ENCODE measurements at regions not wholly inside any gene's neighbourhood (a gene's known extent, or its start where the extent isn't known, plus 50 kb on each side); places are given as distances from the start of the nearest gene placed in this dataset.

DNA sequence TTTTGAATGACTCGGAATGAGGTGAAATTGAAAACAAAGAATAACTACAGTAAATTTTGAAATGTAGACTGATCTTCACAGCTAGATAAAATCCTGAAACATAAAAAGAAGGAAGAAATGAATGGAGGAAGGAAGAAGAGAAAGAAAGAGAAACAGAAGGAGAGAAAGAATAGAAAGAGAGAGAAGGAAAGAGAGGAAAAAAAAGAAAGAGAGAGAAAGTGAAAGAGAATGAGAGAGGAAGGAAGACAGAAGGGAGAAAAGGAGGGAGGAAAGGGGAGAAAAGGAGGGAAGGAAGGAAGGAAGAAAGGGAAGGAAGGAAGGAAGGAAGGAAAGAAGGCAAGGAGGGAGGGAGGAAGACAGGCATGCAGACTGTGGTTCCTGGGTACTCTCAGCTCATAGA lies 982.6 kb downstream of the BCL11A start:
- no peak for TF ChIP-seq CTCF (IDR thresholded peaks at IDR 0.05; ENCODE audit: unreplicated experiment)
- Mint-ChIP-seq H3K9me3 (peaks cover 8% of the 10 kb centered on the region), H3K27me3 (ENCODE audit: low read depth) (no peaks in the 10 kb centered on the region), H3K4me3 (no peak overlapping the region), H3K27ac (peak overlapping the region; percentile 22), H3K36me3 (no peaks in the 10 kb centered on the region), H3K4me1 (peaks cover 60% of the 10 kb centered on the region)
- no peak for DNase-seq (ENCODE audit: low spot score in 2 of 2, unreplicated experiment in 2 of 2)

DNA sequence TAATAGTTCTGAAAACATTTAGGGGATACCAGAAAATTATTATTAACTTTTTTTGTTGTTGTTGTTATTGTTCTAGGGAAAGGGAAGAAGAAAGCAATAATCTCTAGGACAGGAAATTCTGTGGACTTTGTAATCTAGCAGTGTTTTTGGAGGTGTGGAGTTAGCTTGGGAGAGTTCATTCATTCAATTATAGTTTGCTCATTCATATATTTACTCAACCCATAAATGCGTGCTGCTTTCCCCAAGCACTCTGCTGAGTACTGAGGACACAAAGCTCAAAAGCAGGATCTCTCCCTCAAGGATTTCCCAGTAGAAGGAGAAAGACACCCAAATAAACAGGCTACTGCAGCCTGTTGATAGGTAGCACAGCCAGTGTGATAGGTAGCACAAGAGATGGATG lies 984.3 kb downstream of the BCL11A start:
- DNase-seq (ENCODE audit: low spot score in 2 of 2, unreplicated experiment in 2 of 2), result no peak
- no peaks in the 10 kb centered on the region for H3K9me3 Mint-ChIP-seq
- no peaks in the 10 kb centered on the region for H3K27me3 Mint-ChIP-seq (ENCODE audit: low read depth)
- TF ChIP-seq CTCF (IDR thresholded peaks at IDR 0.05; ENCODE audit: unreplicated experiment), result no peak
- H3K4me1 Mint-ChIP-seq, result peaks cover 60% of the 10 kb centered on the region
- H3K4me3 Mint-ChIP-seq, result no peak overlapping the region
- no peak overlapping the region for H3K27ac Mint-ChIP-seq
- H3K36me3 Mint-ChIP-seq, result no peaks in the 10 kb centered on the region

DNA sequence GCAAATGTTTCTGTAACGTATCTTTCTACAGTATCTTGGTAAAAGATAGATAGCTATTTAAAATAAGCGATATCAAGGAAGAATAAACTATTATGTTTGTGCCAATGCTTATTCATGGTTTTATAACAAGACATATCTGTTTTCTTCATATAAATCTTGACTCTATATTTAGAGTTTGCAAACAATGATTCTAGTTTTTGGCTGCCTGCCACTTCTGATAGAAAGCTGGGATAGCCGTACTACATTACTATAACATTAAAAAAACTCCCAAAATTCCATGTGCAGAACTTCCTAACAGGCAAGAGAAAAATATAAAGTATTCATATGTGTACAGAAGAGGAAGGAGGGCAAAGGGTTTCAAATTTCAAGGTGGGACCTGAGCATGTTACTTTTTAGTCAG lies 985.0 kb downstream of the BCL11A start:
- Mint-ChIP-seq H3K4me1 (peaks cover 60% of the 10 kb centered on the region), H3K4me3 (no peak overlapping the region)

GRCh38 chr2:59567151-59567550 lies 986.3 kb downstream of the BCL11A start:
- Mint-ChIP-seq H3K9me3 (no peaks in the 10 kb centered on the region), H3K27me3 (ENCODE audit: low read depth) (no peaks in the 10 kb centered on the region), H3K4me1 (peaks cover 62% of the 10 kb centered on the region), H3K27ac (peak overlapping the region; percentile 5), H3K36me3 (no peaks in the 10 kb centered on the region), H3K4me3 (no peak overlapping the region)
- TF ChIP-seq CTCF (IDR thresholded peaks at IDR 0.05; ENCODE audit: unreplicated experiment), result no peak
- no peak for DNase-seq (ENCODE audit: low spot score in 2 of 2, unreplicated experiment in 2 of 2)

More for the DNA sequence above, 985.0 kb downstream of the BCL11A start:
- TF ChIP-seq CTCF (IDR thresholded peaks at IDR 0.05; ENCODE audit: unreplicated experiment), result no peak
- Mint-ChIP-seq H3K9me3 (no peaks in the 10 kb centered on the region), H3K27me3 (ENCODE audit: low read depth) (no peaks in the 10 kb centered on the region), H3K27ac (no peak overlapping the region), H3K36me3 (no peaks in the 10 kb centered on the region)
- DNase-seq (ENCODE audit: low spot score in 2 of 2, unreplicated experiment in 2 of 2), result no peak

- TF ChIP-seq CTCF (IDR thresholded peaks at IDR 0.05; ENCODE audit: unreplicated experiment), result no peak
- Mint-ChIP-seq H3K4me3 (no peak overlapping the region), H3K9me3 (no peaks in the 10 kb centered on the region), H3K36me3 (no peaks in the 10 kb centered on the region), H3K4me1 (peaks cover 59% of the 10 kb centered on the region), H3K27me3 (ENCODE audit: low read depth) (no peaks in the 10 kb centered on the region), H3K27ac (no peak overlapping the region)
- DNase-seq (ENCODE audit: low spot score in 2 of 2, unreplicated experiment in 2 of 2), result no peak
Observed at GRCh38 chr2:59566739-59567138, 986.7 kb downstream of the BCL11A start.

- Mint-ChIP-seq H3K27ac (no peak overlapping the region), H3K9me3 (no peaks in the 10 kb centered on the region), H3K4me1 (peaks cover 19% of the 10 kb centered on the region), H3K36me3 (no peaks in the 10 kb centered on the region), H3K27me3 (ENCODE audit: low read depth) (no peaks in the 10 kb centered on the region), H3K4me3 (no peak overlapping the region)
- DNase-seq (ENCODE audit: low spot score in 2 of 2, unreplicated experiment in 2 of 2), result no peak
- no peak for TF ChIP-seq CTCF (IDR thresholded peaks at IDR 0.05; ENCODE audit: unreplicated experiment)
Observed at GRCh38 chr2:59561281-59561680, 992.2 kb downstream of the BCL11A start.

Measured in mesothelial cell of epicardium (in vitro differentiated cells).